ENCODE measurements at regions not wholly inside any gene's neighbourhood (a gene's known extent, or its start where the extent isn't known, plus 50 kb on each side); places are given as distances from the start of the nearest gene placed in this dataset.

GRCh38 chr14:44438221-44438620 lies 68.9 kb downstream of the FSCB start:
- no peak for ATAC-seq
- TF ChIP-seq CREB5 (CRISPR knock-in tag; IDR thresholded peaks at IDR 0.05; ENCODE audit: low read depth) = no peak
- no peak for TF ChIP-seq ZNF565 (CRISPR knock-in tag; conservative IDR thresholded peaks at IDR 0.05; ENCODE audit: low read depth)
- no peak for TF ChIP-seq SNAI2 (CRISPR knock-in tag; IDR thresholded peaks at IDR 0.05)
- no peak for TF ChIP-seq PPARA (CRISPR knock-in tag; IDR thresholded peaks at IDR 0.05; ENCODE audit: borderline replicate concordance)
- TF ChIP-seq, protein P1, sequence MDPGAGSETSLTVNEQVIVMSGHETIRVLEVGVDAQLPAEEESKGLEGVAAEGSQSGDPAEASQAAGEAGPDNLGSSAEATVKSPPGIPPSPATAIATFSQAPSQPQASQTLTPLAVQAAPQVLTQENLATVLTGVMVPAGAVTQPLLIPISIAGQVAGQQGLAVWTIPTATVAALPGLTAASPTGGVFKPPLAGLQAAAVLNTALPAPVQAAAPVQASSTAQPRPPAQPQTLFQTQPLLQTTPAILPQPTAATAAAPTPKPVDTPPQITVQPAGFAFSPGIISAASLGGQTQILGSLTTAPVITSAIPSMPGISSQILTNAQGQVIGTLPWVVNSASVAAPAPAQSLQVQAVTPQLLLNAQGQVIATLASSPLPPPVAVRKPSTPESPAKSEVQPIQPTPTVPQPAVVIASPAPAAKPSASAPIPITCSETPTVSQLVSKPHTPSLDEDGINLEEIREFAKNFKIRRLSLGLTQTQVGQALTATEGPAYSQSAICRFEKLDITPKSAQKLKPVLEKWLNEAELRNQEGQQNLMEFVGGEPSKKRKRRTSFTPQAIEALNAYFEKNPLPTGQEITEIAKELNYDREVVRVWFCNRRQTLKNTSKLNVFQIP (CRISPR knock-in tag; IDR thresholded peaks at IDR 0.05; ENCODE audit: borderline replicate concordance, low read depth) = no peak

DNA sequence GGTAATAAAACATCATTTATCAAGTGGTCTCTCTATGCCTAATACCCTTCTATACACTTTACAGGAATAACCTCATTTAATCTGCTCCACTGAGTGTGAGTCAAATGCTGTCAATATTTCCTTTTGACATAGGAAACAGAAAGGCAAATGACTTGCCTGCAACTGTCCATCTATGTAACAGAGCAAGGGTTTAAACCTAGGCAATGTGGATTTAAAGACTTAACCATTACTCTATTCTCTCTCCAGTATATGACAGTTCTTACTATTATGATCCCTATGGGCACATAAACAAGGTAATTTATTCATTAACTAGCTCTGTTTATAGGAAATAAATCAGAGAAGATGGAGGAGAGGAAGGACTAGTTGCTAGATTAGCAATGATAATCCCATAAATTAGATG lies 70.6 kb downstream of the FSCB start:
- ATAC-seq = no peak
- TF ChIP-seq PPARA (CRISPR knock-in tag; IDR thresholded peaks at IDR 0.05; ENCODE audit: borderline replicate concordance) (no peak), CREB5 (CRISPR knock-in tag; IDR thresholded peaks at IDR 0.05; ENCODE audit: low read depth) (no peak), CSDC2 (CRISPR knock-in tag; IDR thresholded peaks at IDR 0.05) (no peak), ZNF8 (CRISPR knock-in tag; IDR thresholded peaks at IDR 0.05) (no peak)
- TF ChIP-seq, protein P2, sequence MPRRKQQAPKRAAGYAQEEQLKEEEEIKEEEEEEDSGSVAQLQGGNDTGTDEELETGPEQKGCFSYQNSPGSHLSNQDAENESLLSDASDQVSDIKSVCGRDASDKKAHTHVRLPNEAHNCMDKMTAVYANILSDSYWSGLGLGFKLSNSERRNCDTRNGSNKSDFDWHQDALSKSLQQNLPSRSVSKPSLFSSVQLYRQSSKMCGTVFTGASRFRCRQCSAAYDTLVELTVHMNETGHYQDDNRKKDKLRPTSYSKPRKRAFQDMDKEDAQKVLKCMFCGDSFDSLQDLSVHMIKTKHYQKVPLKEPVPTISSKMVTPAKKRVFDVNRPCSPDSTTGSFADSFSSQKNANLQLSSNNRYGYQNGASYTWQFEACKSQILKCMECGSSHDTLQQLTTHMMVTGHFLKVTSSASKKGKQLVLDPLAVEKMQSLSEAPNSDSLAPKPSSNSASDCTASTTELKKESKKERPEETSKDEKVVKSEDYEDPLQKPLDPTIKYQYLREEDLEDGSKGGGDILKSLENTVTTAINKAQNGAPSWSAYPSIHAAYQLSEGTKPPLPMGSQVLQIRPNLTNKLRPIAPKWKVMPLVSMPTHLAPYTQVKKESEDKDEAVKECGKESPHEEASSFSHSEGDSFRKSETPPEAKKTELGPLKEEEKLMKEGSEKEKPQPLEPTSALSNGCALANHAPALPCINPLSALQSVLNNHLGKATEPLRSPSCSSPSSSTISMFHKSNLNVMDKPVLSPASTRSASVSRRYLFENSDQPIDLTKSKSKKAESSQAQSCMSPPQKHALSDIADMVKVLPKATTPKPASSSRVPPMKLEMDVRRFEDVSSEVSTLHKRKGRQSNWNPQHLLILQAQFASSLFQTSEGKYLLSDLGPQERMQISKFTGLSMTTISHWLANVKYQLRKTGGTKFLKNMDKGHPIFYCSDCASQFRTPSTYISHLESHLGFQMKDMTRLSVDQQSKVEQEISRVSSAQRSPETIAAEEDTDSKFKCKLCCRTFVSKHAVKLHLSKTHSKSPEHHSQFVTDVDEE (CRISPR knock-in tag; IDR thresholded peaks at IDR 0.05) = no peak

- no peak for TF ChIP-seq CSRNP3 (CRISPR knock-in tag; IDR thresholded peaks at IDR 0.05)
- TF ChIP-seq, protein P1 (CRISPR knock-in tag; IDR thresholded peaks at IDR 0.05; ENCODE audit: borderline replicate concordance, low read depth) = no peak
- no peak for TF ChIP-seq CREB5 (CRISPR knock-in tag; IDR thresholded peaks at IDR 0.05; ENCODE audit: low read depth)
- no peak for TF ChIP-seq ESRRG (CRISPR knock-in tag; IDR thresholded peaks at IDR 0.05)
- no peak for TF ChIP-seq BACH2 (CRISPR knock-in tag; IDR thresholded peaks at IDR 0.05; ENCODE audit: borderline replicate concordance)
- no peak for TF ChIP-seq ZNF8 (CRISPR knock-in tag; IDR thresholded peaks at IDR 0.05)
- TF ChIP-seq, protein P2 (CRISPR knock-in tag; IDR thresholded peaks at IDR 0.05) = no peak
- TF ChIP-seq ZFP3 (CRISPR knock-in tag; IDR thresholded peaks at IDR 0.05) = no peak
- TF ChIP-seq ZNF565 (CRISPR knock-in tag; conservative IDR thresholded peaks at IDR 0.05; ENCODE audit: low read depth) = no peak
- TF ChIP-seq TCF4 (CRISPR knock-in tag; IDR thresholded peaks at IDR 0.05; ENCODE audit: borderline replicate concordance) = no peak
- no peak for TF ChIP-seq ZFP30 (CRISPR knock-in tag; IDR thresholded peaks at IDR 0.05)
- TF ChIP-seq ZC3H10 (CRISPR knock-in tag; IDR thresholded peaks at IDR 0.05) = no peak
- TF ChIP-seq PPARA (CRISPR knock-in tag; IDR thresholded peaks at IDR 0.05; ENCODE audit: borderline replicate concordance) = no peak
- TF ChIP-seq GLIS3 (CRISPR knock-in tag; IDR thresholded peaks at IDR 0.05) = no peak
- TF ChIP-seq RARB (CRISPR knock-in tag; IDR thresholded peaks at IDR 0.05) = no peak
- no peak for TF ChIP-seq ZNF70 (CRISPR knock-in tag; IDR thresholded peaks at IDR 0.05)
Measured at GRCh38 chr14:44428231-44428945, 78.7 kb downstream of the FSCB start.

More at GRCh38 chr14:44428231-44428945, 78.7 kb downstream of the FSCB start:
- no peak for ATAC-seq
